NT2/D1 (cell line): ENCODE measurements at regions not wholly inside any gene's neighbourhood (a gene's known extent, or its start where the extent isn't known, plus 50 kb on each side); places are given as distances from the start of the nearest gene placed in this dataset.

Experiments
- SUZ12 ChIP-seq: IDR thresholded peaks from 2 replicates; pipeline ENCODE4 v1.6.1; 2011; ENCODE audit not compliant: insufficient read length, insufficient read depth; ENCODE audit errors: extremely low read depth
- YY1 ChIP-seq: IDR thresholded peaks from 2 replicates; pipeline ENCODE4 v1.6.1; 2011; ENCODE audit not compliant: insufficient read length, insufficient read depth
- ZNF274 ChIP-seq: IDR thresholded peaks from 2 replicates; pipeline ENCODE4 v1.6.1; 2011; ENCODE audit warnings: mild to moderate bottlenecking, low read depth, low read length

GRCh38 chr6:9095729-9096128, 660.4 kb upstream of the SLC35B3 start:
- TF ChIP-seq ZNF274 (no peak), YY1 (no peak), SUZ12 (no peak)
